H9 (cell line): ENCODE measurements at regions not wholly inside any gene's neighbourhood (a gene's known extent, or its start where the extent isn't known, plus 50 kb on each side); places are given as distances from the start of the nearest gene placed in this dataset.

Experiments used
- DNase-seq: peaks from one replicate; pipeline ENCODE4 v3.0.0-alpha.2; 2017
- H2AFZ ChIP-seq: one replicate; pipeline ENCODE4 v1.6.1; 2013; ENCODE audit warnings: mild to moderate bottlenecking, low read length, control low read depth, moderate library complexity
- H2AK5ac ChIP-seq: 2 replicates; pipeline ENCODE4 v1.6.1; 2013; ENCODE audit warnings: low read length, control low read depth, mixed read lengths; ENCODE audit not compliant: insufficient read length
- H2BK120ac ChIP-seq: one replicate; pipeline ENCODE4 v1.6.1; 2013; ENCODE audit warnings: low read depth, mild to moderate bottlenecking, low read length, control low read depth, inconsistent platforms; ENCODE audit not compliant: poor library complexity, severe bottlenecking
- H2BK12ac ChIP-seq: 2 replicates; pipeline ENCODE4 v1.6.1; 2013; ENCODE audit warnings: low read length, control low read depth, mixed read lengths, low read depth; ENCODE audit not compliant: insufficient read length
- H2BK15ac ChIP-seq: 2 replicates; pipeline ENCODE4 v1.6.1; 2013; ENCODE audit warnings: low read depth, low read length, control low read depth
- H2BK20ac ChIP-seq: one replicate; pipeline ENCODE4 v1.6.1; 2013; ENCODE audit warnings: low read depth, mild to moderate bottlenecking, low read length, control low read depth, inconsistent platforms; ENCODE audit not compliant: poor library complexity, severe bottlenecking
- H2BK5ac ChIP-seq: 2 replicates; pipeline ENCODE4 v1.6.1; 2013; ENCODE audit warnings: low read length, control low read depth, mixed read lengths; ENCODE audit not compliant: insufficient read length
- H3K14ac ChIP-seq: 2 replicates; pipeline ENCODE4 v1.6.1; 2013; ENCODE audit warnings: low read length, control low read depth; ENCODE audit not compliant: insufficient read depth
- H3K18ac ChIP-seq: 2 replicates; pipeline ENCODE4 v1.6.1; 2013; ENCODE audit warnings: low read depth, mild to moderate bottlenecking, mixed read lengths, low read length, control low read depth; ENCODE audit not compliant: insufficient read length
- H3K23ac ChIP-seq: 2 replicates; pipeline ENCODE4 v1.6.1; 2013; ENCODE audit warnings: low read length, control low read depth, mixed read lengths, low read depth; ENCODE audit not compliant: insufficient read length
- H3K23me2 ChIP-seq: 2 replicates; pipeline ENCODE4 v1.6.1; 2013; ENCODE audit warnings: low read depth, mild to moderate bottlenecking, mixed read lengths, low read length, control low read depth; ENCODE audit not compliant: insufficient read length, poor library complexity, severe bottlenecking
- H3K27ac ChIP-seq: 2 replicates; pipeline ENCODE4 v1.5.1; 2013; ENCODE audit warnings: low read length, control low read depth, mixed read lengths, low read depth; ENCODE audit not compliant: insufficient read length
- H3K27me3 ChIP-seq: 2 replicates; pipeline ENCODE4 v1.6.1; 2013; ENCODE audit warnings: low read length, control low read depth, inconsistent platforms; ENCODE audit not compliant: insufficient read depth
- H3K4ac ChIP-seq: 2 replicates; pipeline ENCODE4 v1.6.1; 2013; ENCODE audit warnings: low read depth, mild to moderate bottlenecking, control low read depth, inconsistent platforms, low read length, moderate library complexity
- H3K4me1 ChIP-seq: 2 replicates; pipeline ENCODE4 v1.6.1; 2013; ENCODE audit warnings: low read length, control low read depth, inconsistent platforms; ENCODE audit not compliant: insufficient read depth
- H3K4me2 ChIP-seq: 2 replicates; pipeline ENCODE4 v1.6.1; 2013; ENCODE audit warnings: low read length, control low read depth, mixed read lengths; ENCODE audit not compliant: insufficient read length, insufficient read depth
- H3K56ac ChIP-seq: 2 replicates; pipeline ENCODE4 v1.6.1; 2013; ENCODE audit warnings: low read depth, mild to moderate bottlenecking, mixed read lengths, low read length, control low read depth; ENCODE audit not compliant: insufficient read length
- H3K79me1 ChIP-seq: 2 replicates; pipeline ENCODE4 v1.6.1; 2013; ENCODE audit warnings: low read depth, mild to moderate bottlenecking, moderate library complexity, low read length, control low read depth, inconsistent platforms; ENCODE audit not compliant: insufficient read depth, poor library complexity, severe bottlenecking
- H3K79me2 ChIP-seq: 2 replicates; pipeline ENCODE4 v1.6.1; 2013; ENCODE audit warnings: low read length, control low read depth, inconsistent platforms; ENCODE audit not compliant: insufficient read depth
- H3K9ac ChIP-seq: 2 replicates; pipeline ENCODE4 v1.6.1; 2013; ENCODE audit warnings: low read length, control low read depth, mixed read lengths; ENCODE audit not compliant: insufficient read length; ENCODE audit errors: extremely low read depth
- H3K9me3 ChIP-seq: one replicate; pipeline ENCODE4 v1.6.1; 2013; ENCODE audit warnings: low read depth, low read length, inconsistent platforms; ENCODE audit not compliant: control insufficient read depth
- H3T11ph ChIP-seq: one replicate; pipeline ENCODE4 v1.6.1; 2013; ENCODE audit warnings: mild to moderate bottlenecking, low read length, control low read depth, inconsistent platforms
- H4K20me1 ChIP-seq: one replicate; pipeline ENCODE4 v1.6.1; 2013; ENCODE audit not compliant: control insufficient read depth, insufficient read length, insufficient read depth
- H4K5ac ChIP-seq: 2 replicates; pipeline ENCODE4 v1.6.1; 2013; ENCODE audit warnings: low read depth, mild to moderate bottlenecking, mixed read lengths, low read length, control low read depth; ENCODE audit not compliant: insufficient read length
- H4K8ac ChIP-seq: replicated peaks from 2 replicates; pipeline ENCODE4 v1.6.1; 2013; ENCODE audit warnings: low read length, control low read depth, mixed read lengths, low read depth; ENCODE audit not compliant: insufficient read length
- H4K91ac ChIP-seq: 2 replicates; pipeline ENCODE4 v1.6.1; 2013; ENCODE audit warnings: low read depth, mild to moderate bottlenecking, moderate library complexity, mixed read lengths, low read length, control low read depth; ENCODE audit not compliant: insufficient read length
- H3K27ac Mint-ChIP-seq, 3 experiments: 2 replicates in 2 of 3; 3 replicates in 1 of 3; pipeline ENCODE4 v1.8.0; 2020 to 2021; ENCODE audit warnings: mixed read lengths in 3 of 3, mild to moderate bottlenecking in 1 of 3, moderate library complexity in 1 of 3
- H3K27me3 Mint-ChIP-seq: 2 replicates; pipeline ENCODE4 v1.8.0; 2021; ENCODE audit warnings: low read depth, mild to moderate bottlenecking, moderate library complexity, mixed read lengths
- H3K36me3 Mint-ChIP-seq, 3 experiments: 2 replicates in 2 of 3; 3 replicates in 1 of 3; pipeline ENCODE4 v1.8.0; 2020 to 2021; ENCODE audit warnings: low read depth in 3 of 3, mixed read lengths in 3 of 3; ENCODE audit not compliant: insufficient read depth in 1 of 3
- H3K4me1 Mint-ChIP-seq, 2 experiments: 2 replicates each; pipeline ENCODE4 v1.8.0; 2020; ENCODE audit warnings: mixed read lengths in 2 of 2
- H3K4me3 Mint-ChIP-seq, 2 experiments: 2 replicates in 1 of 2; 3 replicates in 1 of 2; pipeline ENCODE4 v1.8.0; 2020 to 2021; ENCODE audit warnings: mild to moderate bottlenecking in 2 of 2, mixed read lengths in 2 of 2, moderate library complexity in 1 of 2
- H3K9me3 Mint-ChIP-seq, 2 experiments: 2 replicates in 1 of 2; 3 replicates in 1 of 2; pipeline ENCODE4 v1.8.0; 2020; ENCODE audit warnings: mild to moderate bottlenecking in 2 of 2, mixed read lengths in 2 of 2, moderate library complexity in 1 of 2
- CTCF ChIP-seq: fragments of 200-600 bp; sonication (generic); conservative IDR thresholded peaks from 3 replicates; pipeline ENCODE4 v1.8.0; 2021; ENCODE audit warnings: antibody characterized with exemption, mild to moderate bottlenecking
- WGBS: extraction: QIAGEN DNeasy Blood & Tissue Kit; methylation state at CpG from one replicate; pipeline ENCODE4 v1.1.7; 2013; ENCODE audit warnings: missing lambda C conversion rate, low lambda C conversion rate, mixed read lengths; ENCODE audit not compliant: insufficient read length; ENCODE audit errors: extremely low coverage; 5-methylcytosine and 5-hydroxymethylcytosine counted together

GRCh38 chr10:28947171-28947570 lies 269.9 kb downstream of the BAMBI start:
- no peak overlapping the region for H3K56ac ChIP-seq
- Mint-ChIP-seq H3K27me3 (no peaks in the 10 kb centered on the region; the same call in 1 of the 2 replicates), H3K4me1 (no peaks in the 10 kb centered on the region), H3K4me3 (no peak overlapping the region), H3K9me3 (0 out of 5 replicates have a peak, but pooled peaks cover 0 to 4% of the 10 kb centered on the region in 2 experiments), H3K27ac (no peak overlapping the region; a peak in 1 of 7 replicates), H3K36me3 (no peaks in the 10 kb centered on the region)
- H3K79me1 ChIP-seq = no peaks in the 10 kb centered on the region
- H3K9me3 ChIP-seq = no peaks in the 10 kb centered on the region
- H3K9ac ChIP-seq = no peak overlapping the region
- H2BK20ac ChIP-seq = no peak overlapping the region
- H3K27me3 ChIP-seq = no peaks in the 10 kb centered on the region
- no peaks in the 10 kb centered on the region for H3K23me2 ChIP-seq
- H3K4me1 ChIP-seq = no peaks in the 10 kb centered on the region
- no peak overlapping the region for H2BK5ac ChIP-seq
- no peaks in the 10 kb centered on the region for H3K79me2 ChIP-seq
- H3K23ac ChIP-seq = no peak overlapping the region
- H2AFZ ChIP-seq = no peak overlapping the region
- H4K91ac ChIP-seq = no peak overlapping the region
- no peak overlapping the region for H3K18ac ChIP-seq
- no CpG with 5 or more reads among the region's 6 CpGs for WGBS
- H4K20me1 ChIP-seq = no peaks in the 10 kb centered on the region
- no peak overlapping the region for H3K4me2 ChIP-seq
- H2BK120ac ChIP-seq = no peak overlapping the region
- no peak overlapping the region for H3T11ph ChIP-seq
- no peak overlapping the region for H2BK12ac ChIP-seq
- no peak overlapping the region for H4K8ac ChIP-seq
- no peak for TF ChIP-seq CTCF
- no peak overlapping the region for H2BK15ac ChIP-seq
- H4K5ac ChIP-seq = no peak overlapping the region
- H2AK5ac ChIP-seq = no peak overlapping the region
- no peak for DNase-seq
- H3K4ac ChIP-seq = no peak overlapping the region
- H3K14ac ChIP-seq = no peak overlapping the region
- H3K27ac ChIP-seq = no peak overlapping the region
